ENCODE measurements at regions not wholly inside any gene's neighbourhood (a gene's known extent, or its start where the extent isn't known, plus 50 kb on each side); places are given as distances from the start of the nearest gene placed in this dataset.

- no peak for TF ChIP-seq CTCF (conservative IDR thresholded peaks at IDR 0.05; ENCODE audit: low read length)
- TF ChIP-seq EZH2phosphoT487 (IDR thresholded peaks at IDR 0.05; ENCODE audit: borderline replicate concordance): no peak
Measured at GRCh38 chr5:101997235-101997634, 298.8 kb downstream of the SLCO4C1 start.
